Mesendoderm (in vitro differentiated cells): ENCODE measurements at regions not wholly inside any gene's neighbourhood (a gene's known extent, or its start where the extent isn't known, plus 50 kb on each side); places are given as distances from the start of the nearest gene placed in this dataset.

Experiments used
- DNase-seq: peaks from one replicate; pipeline ENCODE4 v3.0.0; 2013
- H2AK5ac ChIP-seq: 2 replicates; pipeline ENCODE4 v1.6.1; 2013; ENCODE audit warnings: low read length, inconsistent platforms
- H2BK120ac ChIP-seq: 2 replicates; pipeline ENCODE4 v1.6.1; 2013; ENCODE audit warnings: low read depth, mild to moderate bottlenecking, low read length, moderate library complexity, mixed read lengths
- H2BK15ac ChIP-seq: replicated peaks from 2 replicates; pipeline ENCODE4 v1.6.1; 2013; ENCODE audit warnings: low read depth, mild to moderate bottlenecking, moderate library complexity
- H2BK5ac ChIP-seq: 2 replicates; pipeline ENCODE4 v1.6.1; 2013; ENCODE audit warnings: low read length, inconsistent platforms
- H3K18ac ChIP-seq: 2 replicates; pipeline ENCODE4 v1.6.1; 2013; ENCODE audit warnings: mild to moderate bottlenecking, low read length, mixed read lengths
- H3K23ac ChIP-seq: one replicate; pipeline ENCODE4 v1.6.1; 2013; ENCODE audit warnings: low read length
- H3K27ac ChIP-seq: 2 replicates; pipeline ENCODE4 v1.5.1; 2013; ENCODE audit warnings: low read depth, mild to moderate bottlenecking, inconsistent platforms, low read length, moderate library complexity
- H3K27me3 ChIP-seq: 2 replicates; pipeline ENCODE4 v1.6.1; 2013; ENCODE audit warnings: low read length, control low read depth, mild to moderate bottlenecking, inconsistent platforms; ENCODE audit not compliant: insufficient read depth, poor library complexity
- H3K36me3 ChIP-seq: 2 replicates; pipeline ENCODE4 v1.6.1; 2013; ENCODE audit warnings: low read length, inconsistent platforms; ENCODE audit not compliant: control insufficient read depth, insufficient read depth
- H3K4ac ChIP-seq: one replicate; pipeline ENCODE4 v1.6.1; 2013; ENCODE audit warnings: low read depth, mild to moderate bottlenecking, low read length, moderate library complexity
- H3K4me1 ChIP-seq: 2 replicates; pipeline ENCODE4 v1.6.1; 2013; ENCODE audit warnings: low read depth, low read length, inconsistent platforms; ENCODE audit not compliant: control insufficient read depth
- H3K4me2 ChIP-seq: 2 replicates; pipeline ENCODE4 v1.6.1; 2013; ENCODE audit warnings: low read length
- H3K4me3 ChIP-seq: 2 replicates; pipeline ENCODE4 v1.5.1; 2013; ENCODE audit warnings: mild to moderate bottlenecking, low read length
- H3K56ac ChIP-seq: one replicate; pipeline ENCODE4 v1.6.1; 2013; ENCODE audit warnings: low read length
- H3K79me1 ChIP-seq: 2 replicates; pipeline ENCODE4 v1.6.1; 2013; ENCODE audit warnings: low read length, inconsistent platforms
- H3K79me2 ChIP-seq: 2 replicates; pipeline ENCODE4 v1.6.1; 2013; ENCODE audit warnings: mild to moderate bottlenecking, low read length; ENCODE audit not compliant: control insufficient read depth, insufficient read depth
- H3K9ac ChIP-seq: 2 replicates; pipeline ENCODE4 v1.6.1; 2013; ENCODE audit warnings: low read length, inconsistent platforms
- H4K5ac ChIP-seq: one replicate; pipeline ENCODE4 v1.6.1; 2013; ENCODE audit warnings: low read length
- H4K8ac ChIP-seq: one replicate; pipeline ENCODE4 v1.6.1; 2013; ENCODE audit warnings: low read depth, mild to moderate bottlenecking, control low read depth, low read length, moderate library complexity
- WGBS: extraction: QIAGEN DNeasy Blood & Tissue Kit; methylation state at CpG from one replicate; pipeline ENCODE4 v1.1.7; 2013; ENCODE audit warnings: low lambda C conversion rate, missing lambda C conversion rate; ENCODE audit not compliant: insufficient coverage; ENCODE audit errors: extremely low coverage; 5-methylcytosine and 5-hydroxymethylcytosine counted together

DNA sequence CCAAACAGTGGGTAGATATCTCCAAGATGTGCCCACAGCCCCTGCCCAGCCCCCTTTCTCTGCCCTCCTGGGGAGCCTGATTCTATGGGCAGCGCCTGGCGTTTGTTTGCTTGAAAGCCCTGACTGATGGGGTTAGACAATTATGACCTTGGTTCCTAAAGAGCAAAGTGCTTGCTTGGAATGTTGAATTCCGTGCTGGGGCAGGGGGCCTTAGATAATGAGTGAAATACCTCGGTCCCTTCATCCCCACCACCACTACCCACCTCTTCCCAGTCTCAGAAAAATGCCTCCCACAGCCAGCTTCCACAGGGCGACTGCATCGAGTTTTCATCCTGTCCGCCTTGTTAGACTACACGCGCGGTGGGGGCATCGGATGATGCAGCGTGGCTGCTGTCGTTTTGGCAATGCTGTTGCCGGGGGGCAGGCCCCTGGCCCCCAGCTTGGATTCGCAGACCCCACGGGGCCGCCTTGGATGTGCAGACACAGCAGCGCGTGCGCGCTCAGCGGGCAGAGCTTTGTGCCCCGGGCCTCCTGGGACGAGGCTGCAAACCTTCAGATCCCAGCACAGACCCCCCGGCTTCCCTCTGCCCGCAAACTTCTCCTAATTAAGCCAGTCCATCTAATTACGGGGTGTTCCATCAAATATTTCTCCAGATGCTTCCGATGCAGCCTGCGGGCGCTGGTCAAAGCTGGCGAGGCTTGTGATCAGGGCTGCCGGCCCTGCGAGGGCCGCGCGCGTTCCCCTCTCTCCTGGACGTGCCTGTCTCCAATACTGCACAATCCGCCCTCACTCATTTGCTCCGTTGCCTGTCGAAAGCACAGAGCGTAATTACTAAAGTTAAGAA, 86.1 kb downstream of the LINC00237 start:
- no peak overlapping the region for H3K4me3 ChIP-seq
- H3K9ac ChIP-seq: no peak overlapping the region
- H3K27ac ChIP-seq: no peak overlapping the region
- no peak overlapping the region for H3K4me2 ChIP-seq
- H3K79me2 ChIP-seq: no peaks in the 10 kb centered on the region
- no peak overlapping the region for H4K8ac ChIP-seq
- H3K27me3 ChIP-seq: no peaks in the 10 kb centered on the region
- H4K5ac ChIP-seq: no peak overlapping the region
- no peaks in the 10 kb centered on the region for H3K79me1 ChIP-seq
- WGBS: no CpG with 5 or more reads among the region's 42 CpGs
- no peak overlapping the region for H2BK5ac ChIP-seq
- no peak overlapping the region for H3K56ac ChIP-seq
- H3K4ac ChIP-seq: no peak overlapping the region
- no peak overlapping the region for H3K23ac ChIP-seq
- no peak overlapping the region for H2BK120ac ChIP-seq
- H3K36me3 ChIP-seq: no peaks in the 10 kb centered on the region
- no peaks in the 10 kb centered on the region for H3K4me1 ChIP-seq
- DNase-seq: no peak
- no peak overlapping the region for H2AK5ac ChIP-seq
- no peak overlapping the region for H3K18ac ChIP-seq
- H2BK15ac ChIP-seq: no peak overlapping the region

DNA sequence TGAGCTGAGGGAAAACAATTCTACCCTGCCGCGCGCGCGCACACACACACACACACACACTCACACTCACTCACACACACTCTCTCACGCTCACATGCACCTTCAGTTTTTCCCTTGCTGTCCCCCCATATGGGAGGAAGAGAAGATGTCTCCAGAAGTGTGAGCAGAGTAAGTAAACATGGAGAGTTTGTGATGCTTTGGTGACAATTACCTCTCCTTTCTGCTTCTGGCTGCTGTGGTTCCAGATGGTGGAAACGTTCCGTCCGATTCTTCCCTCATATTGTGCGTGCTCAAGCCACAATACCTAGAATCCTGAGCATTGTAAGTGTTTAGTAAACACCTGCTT, 86.7 kb downstream of the LINC00237 start:
- H3K18ac ChIP-seq: no peak overlapping the region
- no peak overlapping the region for H4K8ac ChIP-seq
- no peak overlapping the region for H3K27ac ChIP-seq
- no peaks in the 10 kb centered on the region for H3K79me2 ChIP-seq
- H2BK5ac ChIP-seq: no peak overlapping the region
- WGBS: 100% methylated on average over 1 of the region's 10 CpGs
- H3K23ac ChIP-seq: no peak overlapping the region
- H3K36me3 ChIP-seq: no peaks in the 10 kb centered on the region
- H2BK120ac ChIP-seq: no peak overlapping the region
- H2AK5ac ChIP-seq: no peak overlapping the region
- H3K79me1 ChIP-seq: no peaks in the 10 kb centered on the region
- H3K4me3 ChIP-seq: no peak overlapping the region
- no peak overlapping the region for H2BK15ac ChIP-seq
- H3K4me1 ChIP-seq: no peaks in the 10 kb centered on the region
- H3K9ac ChIP-seq: no peak overlapping the region
- no peak for DNase-seq
- no peak overlapping the region for H3K4me2 ChIP-seq
- no peak overlapping the region for H3K56ac ChIP-seq
- H3K4ac ChIP-seq: no peak overlapping the region
- H3K27me3 ChIP-seq: no peaks in the 10 kb centered on the region
- H4K5ac ChIP-seq: no peak overlapping the region

- Histone ChIP-seq H4K5ac (no peak overlapping the region), H3K4me2 (no peak overlapping the region), H2AK5ac (no peak overlapping the region), H3K56ac (no peak overlapping the region), H3K27ac (no peak overlapping the region), H3K9ac (no peak overlapping the region), H3K4ac (no peak overlapping the region), H3K36me3 (no peaks in the 10 kb centered on the region), H3K23ac (no peak overlapping the region), H2BK120ac (no peak overlapping the region), H3K79me1 (no peaks in the 10 kb centered on the region), H4K8ac (no peak overlapping the region), H3K18ac (no peak overlapping the region), H3K79me2 (no peaks in the 10 kb centered on the region), H3K4me3 (no peak overlapping the region), H2BK15ac (no peak overlapping the region), H3K27me3 (no peaks in the 10 kb centered on the region), H2BK5ac (no peak overlapping the region), H3K4me1 (no peaks in the 10 kb centered on the region)
- DNase-seq: no peak
- WGBS: no CpG with 5 or more reads among the region's 4 CpGs
Observed at GRCh38 chr20:21018576-21018975, 87.6 kb downstream of the LINC00237 start.

DNA sequence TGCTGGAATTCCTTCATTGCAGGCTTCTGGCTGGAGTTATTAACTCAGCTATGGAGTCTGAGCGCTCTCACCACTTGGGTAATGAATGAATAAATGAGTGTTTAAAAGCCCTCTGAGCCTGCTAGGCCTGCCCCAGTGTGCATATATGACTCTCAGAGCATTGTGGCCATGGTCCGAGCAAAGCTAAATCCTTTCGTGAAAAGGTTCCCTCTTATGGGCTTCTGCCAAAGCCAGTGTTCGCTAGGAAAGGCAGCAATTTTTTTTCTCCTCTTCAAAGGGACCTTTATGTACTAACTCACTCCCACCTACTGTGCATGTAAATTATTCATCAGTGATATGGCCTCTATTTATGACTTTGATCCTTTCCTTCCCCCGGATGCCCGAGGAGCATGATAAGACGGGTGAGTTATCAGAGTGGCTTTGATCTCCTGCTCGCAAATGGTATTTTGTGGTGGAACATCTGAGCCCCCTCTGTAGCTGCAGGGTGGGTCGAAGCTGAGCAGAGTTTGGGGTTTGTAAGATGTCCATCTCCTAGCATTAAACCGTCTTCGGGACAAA, 88.6 kb downstream of the LINC00237 start:
- Histone ChIP-seq H4K5ac (no peak overlapping the region), H3K36me3 (no peaks in the 10 kb centered on the region), H3K9ac (no peak overlapping the region), H3K4me1 (no peaks in the 10 kb centered on the region), H3K79me1 (no peaks in the 10 kb centered on the region), H3K23ac (no peak overlapping the region), H3K56ac (no peak overlapping the region), H2BK5ac (no peak overlapping the region), H3K4ac (no peak overlapping the region), H3K4me3 (no peak overlapping the region), H2BK15ac (no peak overlapping the region), H3K27me3 (no peaks in the 10 kb centered on the region), H4K8ac (no peak overlapping the region), H2BK120ac (no peak overlapping the region), H3K4me2 (no peak overlapping the region), H2AK5ac (no peak overlapping the region), H3K79me2 (no peaks in the 10 kb centered on the region), H3K27ac (no peak overlapping the region), H3K18ac (no peak overlapping the region)
- no CpG with 5 or more reads among the region's 11 CpGs for WGBS
- no peak for DNase-seq

DNA sequence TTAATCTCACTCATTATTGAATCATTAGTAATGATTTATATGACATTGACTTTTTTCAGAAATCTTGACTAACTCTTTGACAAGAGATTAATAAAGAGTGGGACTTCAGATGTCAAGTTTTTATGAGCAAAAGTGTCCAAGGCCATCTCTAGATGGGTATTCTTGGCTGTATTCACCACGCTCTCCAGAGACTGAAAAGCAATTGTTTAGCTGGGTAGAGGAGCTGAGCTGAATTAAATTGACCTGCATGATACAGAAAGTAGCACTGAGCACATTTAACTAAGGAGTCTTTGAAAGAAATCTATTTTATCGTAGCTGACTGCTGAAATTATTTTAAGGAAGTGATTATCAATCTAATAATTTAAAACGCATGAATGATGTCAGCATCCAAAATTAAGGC, 89.4 kb downstream of the LINC00237 start:
- Histone ChIP-seq H3K36me3 (no peaks in the 10 kb centered on the region), H3K4me3 (no peak overlapping the region), H3K9ac (no peak overlapping the region), H3K27me3 (no peaks in the 10 kb centered on the region), H3K27ac (no peak overlapping the region), H4K8ac (no peak overlapping the region), H3K56ac (no peak overlapping the region), H3K4ac (no peak overlapping the region), H2BK120ac (no peak overlapping the region), H4K5ac (no peak overlapping the region), H3K79me2 (no peaks in the 10 kb centered on the region), H2BK15ac (no peak overlapping the region), H3K23ac (no peak overlapping the region), H3K79me1 (no peaks in the 10 kb centered on the region), H2BK5ac (no peak overlapping the region), H3K4me2 (no peak overlapping the region), H3K18ac (no peak overlapping the region), H3K4me1 (no peaks in the 10 kb centered on the region), H2AK5ac (no peak overlapping the region)
- WGBS: no CpG with 5 or more reads among the region's 3 CpGs
- DNase-seq: no peak

DNA sequence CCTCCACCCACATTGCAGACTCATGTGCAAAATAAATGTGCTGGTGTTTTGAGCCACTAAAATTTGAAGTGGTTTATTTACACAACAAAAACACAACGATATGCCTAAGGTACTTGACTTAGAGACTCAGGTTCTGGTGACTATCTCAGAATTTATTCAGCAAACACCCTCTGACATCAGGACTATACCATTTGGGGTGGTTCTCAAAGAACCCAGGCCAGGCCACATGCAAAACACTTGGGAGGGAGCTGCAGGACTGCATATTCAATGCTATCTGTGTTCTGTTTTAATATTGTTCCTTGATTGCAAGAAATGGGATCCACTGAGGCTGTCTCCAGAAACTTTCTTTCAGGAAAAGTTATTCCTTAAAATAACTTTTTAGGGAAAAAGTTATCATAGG, 91.6 kb downstream of the LINC00237 start:
- Histone ChIP-seq H3K9ac (no peak overlapping the region), H3K4ac (no peak overlapping the region), H3K4me1 (no peaks in the 10 kb centered on the region), H2BK120ac (no peak overlapping the region), H3K79me2 (no peaks in the 10 kb centered on the region), H3K4me3 (no peak overlapping the region), H2BK5ac (no peak overlapping the region), H3K36me3 (no peaks in the 10 kb centered on the region), H3K79me1 (no peaks in the 10 kb centered on the region), H3K18ac (no peak overlapping the region), H4K5ac (no peak overlapping the region), H2BK15ac (no peak overlapping the region), H3K56ac (no peak overlapping the region), H3K4me2 (no peak overlapping the region), H2AK5ac (no peak overlapping the region), H3K27me3 (no peaks in the 10 kb centered on the region), H4K8ac (no peak overlapping the region), H3K23ac (no peak overlapping the region), H3K27ac (no peak overlapping the region)
- no peak for DNase-seq
- no CpG with 5 or more reads among the region's 1 CpG for WGBS
